ENCODE measurements at regions not wholly inside any gene's neighbourhood (a gene's known extent, or its start where the extent isn't known, plus 50 kb on each side); places are given as distances from the start of the nearest gene placed in this dataset.

- TF ChIP-seq TOX (CRISPR knock-in tag; IDR thresholded peaks at IDR 0.05; ENCODE audit: borderline replicate concordance) (no peak), SNAI2 (CRISPR knock-in tag; IDR thresholded peaks at IDR 0.05) (no peak), ESRRG (CRISPR knock-in tag; IDR thresholded peaks at IDR 0.05) (no peak)
Measured at GRCh38 chr7:157475095-157475494, 138.3 kb downstream of the DNAJB6 start.
